H7 (cell line): ENCODE measurements at regions not wholly inside any gene's neighbourhood (a gene's known extent, or its start where the extent isn't known, plus 50 kb on each side); places are given as distances from the start of the nearest gene placed in this dataset.

ENCODE experiments used
- DNase-seq: peaks from one replicate; pipeline ENCODE4 v3.0.0; 2012
- H3K27me3 ChIP-seq: 2 replicates; pipeline ENCODE4 v1.6.0; 2011; ENCODE audit warnings: mild to moderate bottlenecking, low read length; ENCODE audit not compliant: control insufficient read depth, insufficient read depth
- H3K36me3 ChIP-seq: replicated peaks from 2 replicates; pipeline ENCODE4 v1.5.1; 2011; ENCODE audit warnings: low read length; ENCODE audit not compliant: control insufficient read depth, insufficient read depth
- H3K4me3 ChIP-seq: 2 replicates; pipeline ENCODE4 v1.5.1; 2011; ENCODE audit warnings: low read depth, mild to moderate bottlenecking, control low read depth, low read length, moderate library complexity; ENCODE audit not compliant: insufficient read depth

DNA sequence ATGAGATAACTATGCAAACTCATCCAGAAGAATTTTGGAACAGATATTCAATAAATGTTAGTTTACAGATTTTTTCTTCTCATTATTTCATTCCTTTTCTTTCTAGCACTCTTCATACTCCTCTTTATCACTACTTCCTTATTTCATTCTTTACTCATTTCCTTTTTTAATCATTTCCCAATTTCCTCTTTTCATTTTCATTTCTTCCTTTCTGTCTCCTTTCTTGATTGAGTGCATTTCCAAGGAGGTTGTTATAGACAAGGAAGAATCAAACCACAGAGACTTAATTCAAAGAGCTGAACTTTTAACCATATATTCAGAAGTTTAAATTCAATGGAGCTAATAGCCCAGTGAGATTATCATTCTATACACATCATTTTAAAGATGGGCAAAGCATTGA lies 600.7 kb downstream of the ARAP2 start:
- Histone ChIP-seq H3K4me3 (no peak overlapping the region), H3K36me3 (no peaks in the 10 kb centered on the region), H3K27me3 (no peaks in the 10 kb centered on the region)
- no peak for DNase-seq

GRCh38 chr4:35644591-35644990 lies 599.7 kb downstream of the ARAP2 start:
- Histone ChIP-seq H3K27me3 (no peaks in the 10 kb centered on the region), H3K4me3 (no peak overlapping the region), H3K36me3 (no peaks in the 10 kb centered on the region)
- no peak for DNase-seq

DNA sequence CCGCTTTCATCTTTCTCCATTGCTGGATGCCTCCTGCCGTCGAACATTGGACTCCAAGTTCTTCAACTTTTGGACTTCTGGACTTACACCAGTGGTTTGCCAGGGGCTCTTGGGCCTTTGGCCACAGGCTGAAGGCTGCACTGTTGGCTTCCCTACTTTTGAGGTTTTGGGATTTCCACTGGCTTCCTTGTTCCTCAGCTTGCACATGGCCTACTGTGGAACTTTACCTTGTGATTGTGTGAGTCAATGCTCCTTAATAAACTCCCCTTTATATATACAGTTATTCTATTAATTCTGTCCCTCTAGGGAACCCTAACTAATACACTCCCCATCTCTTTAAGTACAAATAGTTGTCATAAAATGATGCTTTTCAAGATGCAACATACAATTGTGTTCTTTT lies 595.3 kb downstream of the ARAP2 start:
- H3K27me3 ChIP-seq, result no peaks in the 10 kb centered on the region
- no peak for DNase-seq
- no peaks in the 10 kb centered on the region for H3K36me3 ChIP-seq
- H3K4me3 ChIP-seq, result no peak overlapping the region

DNA sequence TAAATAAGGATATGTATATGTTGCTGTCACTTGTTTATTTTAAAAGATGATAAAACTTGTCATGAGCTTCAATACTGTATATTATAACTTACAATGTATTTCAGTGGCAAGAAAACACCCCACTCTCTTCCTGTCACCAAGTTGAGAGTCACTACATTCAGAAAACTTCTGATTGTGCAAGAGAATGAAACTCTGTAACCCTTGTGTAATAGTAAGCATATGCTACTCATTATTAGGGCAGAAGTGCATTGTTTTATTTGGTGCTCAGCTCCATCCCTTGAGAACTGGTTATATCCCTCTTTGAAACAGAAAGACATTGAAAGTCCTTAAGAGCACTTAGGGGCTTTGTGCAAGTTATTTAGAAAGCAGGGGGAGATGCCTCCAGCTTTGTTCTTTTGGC lies 594.5 kb downstream of the ARAP2 start:
- Histone ChIP-seq H3K4me3 (no peak overlapping the region), H3K27me3 (no peaks in the 10 kb centered on the region), H3K36me3 (no peaks in the 10 kb centered on the region)
- no peak for DNase-seq

GRCh38 chr4:35652197-35652596 lies 592.1 kb downstream of the ARAP2 start:
- no peak overlapping the region for H3K4me3 ChIP-seq
- H3K27me3 ChIP-seq, result no peaks in the 10 kb centered on the region
- H3K36me3 ChIP-seq, result no peaks in the 10 kb centered on the region
- no peak for DNase-seq

- no peaks in the 10 kb centered on the region for H3K27me3 ChIP-seq
- no peak for DNase-seq
- H3K4me3 ChIP-seq, result no peak overlapping the region
- no peaks in the 10 kb centered on the region for H3K36me3 ChIP-seq
Measured at GRCh38 chr4:35653451-35653850, 590.9 kb downstream of the ARAP2 start.

GRCh38 chr4:35673137-35673536 lies 571.2 kb downstream of the ARAP2 start:
- H3K36me3 ChIP-seq, result no peaks in the 10 kb centered on the region
- no peak overlapping the region for H3K4me3 ChIP-seq
- no peaks in the 10 kb centered on the region for H3K27me3 ChIP-seq
- no peak for DNase-seq

- no peak for DNase-seq
- Histone ChIP-seq H3K27me3 (no peaks in the 10 kb centered on the region), H3K4me3 (no peak overlapping the region), H3K36me3 (no peaks in the 10 kb centered on the region)
Measured at GRCh38 chr4:35684755-35685154, 559.6 kb downstream of the ARAP2 start.

DNA sequence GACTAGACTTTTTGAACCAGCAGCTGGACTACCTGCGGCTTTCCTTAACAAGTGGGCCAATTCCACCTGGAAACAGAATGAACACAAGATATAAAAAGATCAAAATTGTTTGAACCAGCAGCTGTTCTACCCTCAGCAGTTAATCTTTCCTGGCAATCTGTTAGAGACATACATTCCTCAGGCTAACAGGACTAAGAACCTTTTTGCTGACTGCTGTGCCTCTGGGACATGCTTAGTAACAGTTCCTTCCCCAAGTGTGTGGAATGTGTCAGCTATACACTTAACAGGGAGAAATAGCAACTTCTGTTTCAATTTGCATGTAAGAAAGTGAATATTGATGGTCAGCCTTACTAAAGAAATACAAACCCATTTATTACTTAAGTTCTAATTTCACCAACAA lies 554.4 kb downstream of the ARAP2 start:
- H3K27me3 ChIP-seq, result no peaks in the 10 kb centered on the region
- no peaks in the 10 kb centered on the region for H3K36me3 ChIP-seq
- H3K4me3 ChIP-seq, result no peak overlapping the region
- DNase-seq, result no peak

DNA sequence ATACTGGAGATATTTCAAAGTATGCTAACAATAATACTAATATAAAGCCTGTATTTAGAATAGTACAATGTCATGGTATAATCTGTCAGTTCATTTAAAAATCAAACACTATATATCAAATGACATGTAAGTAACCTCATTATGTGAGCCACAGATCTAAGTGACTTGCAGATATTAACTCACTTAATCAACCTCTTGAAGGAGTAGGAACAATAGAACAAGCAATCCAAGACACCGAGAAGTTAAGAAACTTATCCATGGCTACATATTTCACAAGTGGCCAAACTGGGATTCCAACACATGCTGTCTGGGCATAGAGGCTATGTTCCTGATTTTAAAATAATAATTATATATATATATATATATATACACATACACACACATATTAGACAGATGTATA lies 554.0 kb downstream of the ARAP2 start:
- H3K36me3 ChIP-seq, result no peaks in the 10 kb centered on the region
- no peak for DNase-seq

GRCh38 chr4:35695003-35695402 lies 549.3 kb downstream of the ARAP2 start:
- Histone ChIP-seq H3K36me3 (no peaks in the 10 kb centered on the region), H3K4me3 (no peak overlapping the region), H3K27me3 (no peaks in the 10 kb centered on the region)
- no peak for DNase-seq

More for the DNA sequence above, 554.0 kb downstream of the ARAP2 start:
- H3K27me3 ChIP-seq, result no peaks in the 10 kb centered on the region
- no peak overlapping the region for H3K4me3 ChIP-seq

- Histone ChIP-seq H3K27me3 (no peaks in the 10 kb centered on the region), H3K36me3 (no peaks in the 10 kb centered on the region), H3K4me3 (no peak overlapping the region)
- DNase-seq, result no peak
Measured at GRCh38 chr4:35695421-35695820, 548.9 kb downstream of the ARAP2 start.

- no peaks in the 10 kb centered on the region for H3K36me3 ChIP-seq
- no peak for DNase-seq
- no peak overlapping the region for H3K4me3 ChIP-seq
- H3K27me3 ChIP-seq, result no peaks in the 10 kb centered on the region
Measured at GRCh38 chr4:35697210-35697736, 547.0 kb downstream of the ARAP2 start.

DNA sequence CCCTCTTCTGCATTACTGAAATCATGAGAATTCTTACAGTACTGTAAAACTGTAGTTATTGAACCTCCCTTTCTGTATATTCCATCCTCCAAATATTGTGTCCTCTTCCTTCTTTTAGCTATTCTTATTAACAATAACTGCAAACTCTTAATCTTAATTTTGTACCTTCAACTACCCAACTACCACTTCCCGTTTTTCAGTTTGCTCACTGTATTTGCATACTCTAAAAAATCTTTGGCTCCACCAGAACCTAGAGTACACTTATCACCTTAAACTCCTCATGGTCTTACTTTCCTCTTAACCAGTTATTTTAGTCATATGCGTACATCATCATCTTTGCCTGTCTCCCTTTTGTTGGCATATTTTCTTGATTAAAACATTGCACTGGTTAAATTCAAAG lies 543.7 kb downstream of the ARAP2 start:
- no peak for DNase-seq
- H3K4me3 ChIP-seq, result no peak overlapping the region
- no peaks in the 10 kb centered on the region for H3K27me3 ChIP-seq
- no peaks in the 10 kb centered on the region for H3K36me3 ChIP-seq

- no peak for DNase-seq
- H3K27me3 ChIP-seq, result no peaks in the 10 kb centered on the region
- H3K4me3 ChIP-seq, result no peak overlapping the region
- no peaks in the 10 kb centered on the region for H3K36me3 ChIP-seq
Measured at GRCh38 chr4:35709080-35709479, 535.2 kb downstream of the ARAP2 start.

- no peak overlapping the region for H3K4me3 ChIP-seq
Measured at GRCh38 chr4:35710343-35710742, 534.0 kb downstream of the ARAP2 start.

More at GRCh38 chr4:35710343-35710742, 534.0 kb downstream of the ARAP2 start:
- H3K27me3 ChIP-seq, result no peaks in the 10 kb centered on the region
- no peak for DNase-seq
- H3K36me3 ChIP-seq, result no peaks in the 10 kb centered on the region
